Mesothelial cell of epicardium (in vitro differentiated cells): ENCODE measurements at regions not wholly inside any gene's neighbourhood (a gene's known extent, or its start where the extent isn't known, plus 50 kb on each side); places are given as distances from the start of the nearest gene placed in this dataset.

Experiments used
- DNase-seq, 2 experiments: peaks; one replicate each; pipeline ENCODE4 v3.0.0; 2021; ENCODE audit warnings: low spot score in 2 of 2; ENCODE audit not compliant: unreplicated experiment in 2 of 2
- H3K27ac Mint-ChIP-seq: 2 replicates; pipeline ENCODE4 v1.8.0; 2021; ENCODE audit warnings: mixed read lengths
- H3K27me3 Mint-ChIP-seq: 2 replicates; pipeline ENCODE4 v1.8.0; 2021; ENCODE audit warnings: low read depth, mixed read lengths
- H3K36me3 Mint-ChIP-seq: 2 replicates; pipeline ENCODE4 v1.8.0; 2021; ENCODE audit warnings: mixed read lengths
- H3K4me1 Mint-ChIP-seq: 2 replicates; pipeline ENCODE4 v1.8.0; 2021; ENCODE audit warnings: mixed read lengths
- H3K4me3 Mint-ChIP-seq: 2 replicates; pipeline ENCODE4 v1.8.0; 2021; ENCODE audit warnings: mild to moderate bottlenecking, moderate library complexity, mixed read lengths
- H3K9me3 Mint-ChIP-seq: 2 replicates; pipeline ENCODE4 v1.8.0; 2021; ENCODE audit warnings: mixed read lengths
- TF ChIP-seq, protein P1 (sequence below): fragments of 200-600 bp; sonication (generic); IDR thresholded peaks from one replicate; pipeline ENCODE4 v1.5.0; 2021; ENCODE audit warnings: antibody characterized with exemption; ENCODE audit not compliant: unreplicated experiment

DNA sequence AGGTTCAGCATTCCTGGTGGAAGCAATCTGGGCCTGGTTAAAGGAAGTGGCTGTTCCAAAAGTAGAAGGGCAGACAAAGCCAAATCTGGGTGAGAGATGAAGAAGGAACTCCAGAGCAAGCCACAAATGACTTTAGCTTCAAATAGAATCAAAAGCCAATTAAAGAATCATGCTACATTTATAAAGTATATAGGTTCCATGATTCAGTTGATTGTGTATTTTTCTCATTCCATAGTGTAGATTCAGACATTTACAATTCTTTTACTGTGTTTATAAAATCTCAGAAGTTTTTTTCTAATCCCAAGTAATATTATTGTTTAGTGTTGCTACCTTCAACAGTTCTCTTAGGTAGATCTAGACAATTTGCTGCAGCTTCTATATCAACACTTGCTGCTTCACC is 262.0 kb downstream of the PLK2 start:
- Mint-ChIP-seq H3K36me3 (peaks cover 20% of the 10 kb centered on the region), H3K9me3 (peaks cover 40% of the 10 kb centered on the region), H3K27me3 (no peaks in the 10 kb centered on the region), H3K4me3 (no peak overlapping the region), H3K4me1 (peaks cover 10% of the 10 kb centered on the region), H3K27ac (no peak overlapping the region)
- no peak for DNase-seq
- TF ChIP-seq, protein P1, sequence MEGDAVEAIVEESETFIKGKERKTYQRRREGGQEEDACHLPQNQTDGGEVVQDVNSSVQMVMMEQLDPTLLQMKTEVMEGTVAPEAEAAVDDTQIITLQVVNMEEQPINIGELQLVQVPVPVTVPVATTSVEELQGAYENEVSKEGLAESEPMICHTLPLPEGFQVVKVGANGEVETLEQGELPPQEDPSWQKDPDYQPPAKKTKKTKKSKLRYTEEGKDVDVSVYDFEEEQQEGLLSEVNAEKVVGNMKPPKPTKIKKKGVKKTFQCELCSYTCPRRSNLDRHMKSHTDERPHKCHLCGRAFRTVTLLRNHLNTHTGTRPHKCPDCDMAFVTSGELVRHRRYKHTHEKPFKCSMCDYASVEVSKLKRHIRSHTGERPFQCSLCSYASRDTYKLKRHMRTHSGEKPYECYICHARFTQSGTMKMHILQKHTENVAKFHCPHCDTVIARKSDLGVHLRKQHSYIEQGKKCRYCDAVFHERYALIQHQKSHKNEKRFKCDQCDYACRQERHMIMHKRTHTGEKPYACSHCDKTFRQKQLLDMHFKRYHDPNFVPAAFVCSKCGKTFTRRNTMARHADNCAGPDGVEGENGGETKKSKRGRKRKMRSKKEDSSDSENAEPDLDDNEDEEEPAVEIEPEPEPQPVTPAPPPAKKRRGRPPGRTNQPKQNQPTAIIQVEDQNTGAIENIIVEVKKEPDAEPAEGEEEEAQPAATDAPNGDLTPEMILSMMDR: no peak

DNA sequence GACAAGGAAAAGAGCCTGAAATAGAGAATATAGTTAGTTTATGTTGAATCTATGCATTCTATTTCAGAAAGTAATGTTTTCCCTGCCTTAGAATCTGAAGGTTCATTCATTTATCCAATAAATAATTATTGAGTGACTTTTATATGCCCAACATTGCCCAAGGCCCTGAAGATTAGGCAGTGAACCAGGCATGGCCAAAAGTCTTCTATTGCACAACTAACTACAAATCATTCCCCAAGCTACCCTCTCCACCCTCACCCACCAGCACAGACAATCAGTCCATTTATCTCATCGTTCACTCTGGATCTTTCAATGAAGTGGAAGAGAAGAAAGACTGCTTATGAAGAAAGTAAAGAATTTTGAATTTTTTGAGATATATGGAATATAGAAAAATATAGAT is 268.4 kb downstream of the PLK2 start:
- no peaks in the 10 kb centered on the region for H3K27me3 Mint-ChIP-seq
- peaks cover 15% of the 10 kb centered on the region for H3K36me3 Mint-ChIP-seq
- H3K4me1 Mint-ChIP-seq: peaks cover 59% of the 10 kb centered on the region
- peaks cover 14% of the 10 kb centered on the region for H3K9me3 Mint-ChIP-seq
- peak overlapping the region; percentile 80 for H3K27ac Mint-ChIP-seq
- H3K4me3 Mint-ChIP-seq: no peak overlapping the region
- DNase-seq: no peak
- TF ChIP-seq, protein P1: no peak

DNA sequence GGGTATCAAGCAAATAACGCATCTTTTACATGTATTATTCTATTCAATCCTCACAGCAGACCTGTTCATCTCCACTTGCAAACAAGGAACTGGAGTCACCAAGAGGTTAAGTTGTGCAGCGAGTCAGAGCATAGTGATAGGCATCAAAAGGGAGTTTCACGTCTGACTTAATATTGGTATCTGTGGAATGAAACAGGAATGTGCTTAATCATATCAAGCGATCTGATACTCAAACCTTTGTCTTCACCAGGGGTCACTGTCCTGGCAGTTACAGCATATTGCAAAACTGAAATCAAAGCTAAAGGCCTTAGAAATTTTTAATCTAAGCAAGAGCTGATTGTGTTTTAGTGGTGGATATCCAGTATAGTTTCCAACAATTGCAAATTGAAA is 271.6 kb downstream of the PLK2 start:
- DNase-seq: no peak
- H3K9me3 Mint-ChIP-seq: no peaks in the 10 kb centered on the region

DNA sequence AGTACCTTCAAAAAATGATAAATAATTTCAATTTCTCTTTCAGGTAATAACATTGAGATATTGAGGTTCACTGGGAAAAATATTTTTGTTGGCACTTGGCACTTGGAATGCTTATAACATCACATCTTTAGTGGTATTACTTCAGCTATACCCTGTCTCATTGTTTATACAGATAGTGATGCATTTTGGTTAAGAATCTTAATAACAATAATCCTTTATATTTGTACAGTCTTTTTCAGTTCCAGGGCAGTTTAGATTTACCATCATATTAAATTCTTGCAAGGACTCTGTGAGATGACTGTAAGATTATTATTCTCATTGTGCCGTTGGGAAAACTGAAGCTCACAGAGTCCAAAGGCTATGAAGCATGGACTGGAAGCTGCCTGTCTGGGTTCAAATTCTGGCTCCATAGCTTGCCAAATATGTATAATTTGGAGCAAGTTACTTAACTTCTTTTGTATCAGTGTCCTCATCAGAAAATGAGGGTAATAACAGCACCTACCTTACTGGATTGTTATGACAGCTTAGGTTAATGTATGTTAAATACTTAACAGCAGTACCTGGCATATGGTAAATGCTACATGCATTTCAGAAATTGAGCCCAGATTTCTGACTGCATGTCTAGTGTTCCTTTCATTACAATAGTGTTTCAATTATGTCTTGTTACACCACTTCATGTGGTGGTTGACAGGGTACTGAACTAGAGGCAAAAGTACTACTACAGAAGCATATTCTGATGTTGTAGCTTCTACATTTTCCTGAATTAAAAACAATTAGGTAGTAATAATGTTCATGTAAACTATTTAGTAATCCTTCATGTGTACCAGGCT is 272.2 kb downstream of the PLK2 start:
- H3K27me3 Mint-ChIP-seq: no peaks in the 10 kb centered on the region
- peak overlapping the region; percentile 13 for H3K4me3 Mint-ChIP-seq
- H3K9me3 Mint-ChIP-seq: no peaks in the 10 kb centered on the region
- H3K4me1 Mint-ChIP-seq: peaks cover 88% of the 10 kb centered on the region
- H3K36me3 Mint-ChIP-seq: no peaks in the 10 kb centered on the region
- TF ChIP-seq, protein P1: no peak
- no peak for DNase-seq
- peak overlapping the region; percentile 89 for H3K27ac Mint-ChIP-seq

More for the DNA sequence above, 271.6 kb downstream of the PLK2 start:
- Mint-ChIP-seq H3K27ac (peak overlapping the region; percentile 89), H3K27me3 (no peaks in the 10 kb centered on the region), H3K36me3 (no peaks in the 10 kb centered on the region), H3K4me3 (peak overlapping the region; percentile 13), H3K4me1 (peaks cover 85% of the 10 kb centered on the region)
- TF ChIP-seq, protein P1: no peak

DNA sequence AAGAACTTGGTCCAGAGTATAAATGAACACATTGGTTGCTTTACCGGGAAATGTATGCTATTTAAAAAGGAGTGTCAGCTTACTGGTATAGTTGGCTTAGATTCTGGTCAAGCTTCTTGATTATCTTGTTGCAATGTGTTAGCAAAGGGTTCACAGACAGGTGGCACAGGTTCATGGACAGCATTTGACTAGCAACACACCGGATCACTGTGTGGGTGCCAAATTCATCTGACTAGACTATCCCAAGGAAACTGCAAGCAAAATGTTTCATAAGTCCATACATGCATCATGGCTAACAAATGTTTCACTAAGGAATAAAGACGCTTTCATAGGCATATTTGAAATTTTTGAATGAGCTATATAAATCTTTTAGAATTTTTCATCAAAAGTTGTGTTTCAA is 274.1 kb downstream of the PLK2 start:
- H3K4me1 Mint-ChIP-seq: peaks cover 85% of the 10 kb centered on the region
- no peaks in the 10 kb centered on the region for H3K9me3 Mint-ChIP-seq
- DNase-seq: no peak
- peak overlapping the region; percentile 85 for H3K27ac Mint-ChIP-seq
- TF ChIP-seq, protein P1: no peak
- no peak overlapping the region for H3K4me3 Mint-ChIP-seq
- no peaks in the 10 kb centered on the region for H3K27me3 Mint-ChIP-seq
- H3K36me3 Mint-ChIP-seq: no peaks in the 10 kb centered on the region
